SK-N-SH (cell line): ENCODE measurements at regions not wholly inside any gene's neighbourhood (a gene's known extent, or its start where the extent isn't known, plus 50 kb on each side); places are given as distances from the start of the nearest gene placed in this dataset.

ENCODE experiments used
- CTCF ChIA-PET: fragments of 300-600, 350-600 bp; formaldehyde crosslinking; extraction: SDS; loops from one replicate; lab custom pipeline; 2021; lab: Yijun Ruan, JAX
- POLR2A ChIA-PET: fragments of 350-600 bp; sonication (Branson Sonifier 250); formaldehyde crosslinking; extraction: SDS; loops from one replicate; lab custom pipeline; 2020; ENCODE audit warnings: antibody characterized with exemption, inconsistent platforms; lab: Yijun Ruan, JAX
- DNase-seq: peaks from one replicate; pipeline ENCODE4 v3.0.0; 2012
- H2AFZ ChIP-seq: fragments of 200-600 bp; sonication (generic); 2 replicates; pipeline ENCODE4 v1.8.1; 2016; ENCODE audit warnings: antibody characterized with exemption, mild to moderate bottlenecking, low read depth
- H3F3A ChIP-seq: fragments of 200-600 bp; sonication (generic); replicated peaks from 2 replicates; pipeline ENCODE3; 2016; ENCODE audit warnings: antibody characterized with exemption, mild to moderate bottlenecking; ENCODE audit not compliant: insufficient read depth
- H3K27ac ChIP-seq, 2 experiments: fragments of 200-500 bp in 1 of 2; fragments of 200-600 bp in 1 of 2; sonication (Bioruptor generic) in 1 of 2; sonication (generic), shearing (Covaris generic) in 1 of 2; 2 replicates each; pipeline versions ENCODE4 v1.5.1 to v1.6.1; 2014 to 2016; ENCODE audit warnings: low read depth in 2 of 2, inconsistent platforms in 1 of 2, low read length in 1 of 2, mild to moderate bottlenecking in 1 of 2, mixed read lengths in 1 of 2
- H3K27me3 ChIP-seq: fragments of 200-600 bp; sonication (generic), shearing (Covaris generic); 2 replicates; pipeline ENCODE4 v1.6.1; 2016; ENCODE audit warnings: mixed run types; ENCODE audit not compliant: insufficient read depth
- H3K36me3 ChIP-seq, 2 experiments: fragments of 200-500 bp in 1 of 2; fragments of 200-600 bp in 1 of 2; sonication (Bioruptor generic) in 1 of 2; sonication (generic) in 1 of 2; replicated peaks in 1 of 2; 2 replicates each; pipeline versions ENCODE3 to v1.5.1; 2014 to 2016; ENCODE audit warnings: low read length in 1 of 2, mild to moderate bottlenecking in 1 of 2; ENCODE audit not compliant: insufficient read depth in 2 of 2, control insufficient read depth in 1 of 2
- H3K4me1 ChIP-seq, 2 experiments: fragments of 200-500 bp in 1 of 2; fragments of 200-600 bp in 1 of 2; sonication (Bioruptor generic) in 1 of 2; sonication (generic), shearing (Covaris generic) in 1 of 2; 2 replicates each; pipeline versions ENCODE4 v1.5.1 to v1.6.1; 2014 to 2016; ENCODE audit warnings: low read depth in 1 of 2, low read length in 1 of 2, mixed run types in 1 of 2; ENCODE audit not compliant: insufficient read depth in 2 of 2, control insufficient read depth in 1 of 2
- H3K4me2 ChIP-seq: fragments of 200-600 bp; sonication (generic), shearing (Covaris generic); 2 replicates; pipeline ENCODE4 v1.6.1; 2017; ENCODE audit warnings: mixed run types
- H3K4me3 ChIP-seq, 2 experiments: fragments of 200-500 bp in 1 of 2; fragments of 200-600 bp in 1 of 2; sonication (Bioruptor generic) in 1 of 2; sonication (generic), shearing (Covaris generic) in 1 of 2; 2 replicates each; pipeline versions ENCODE4 v1.5.1 to v1.8.1; 2014 to 2016; ENCODE audit warnings: low read depth in 2 of 2, inconsistent platforms in 1 of 2, low read length in 1 of 2, mild to moderate bottlenecking in 1 of 2, mixed read lengths in 1 of 2, moderate library complexity in 1 of 2
- H3K79me2 ChIP-seq: fragments of 200-600 bp; sonication (generic); 2 replicates; pipeline ENCODE4 v1.8.1; 2017; ENCODE audit warnings: mild to moderate bottlenecking; ENCODE audit not compliant: insufficient read depth
- H3K9ac ChIP-seq: fragments of 200-600 bp; sonication (generic); 2 replicates; pipeline ENCODE4 v1.6.1; 2017; ENCODE audit warnings: mixed run types
- H3K9me2 ChIP-seq: fragments of 200-600 bp; sonication (generic); 2 replicates; pipeline ENCODE4 v1.6.1; 2017; ENCODE audit warnings: mixed run types
- H3K9me3 ChIP-seq: fragments of 200-600 bp; sonication (generic); 2 replicates; pipeline ENCODE4 v1.6.1; 2017; ENCODE audit warnings: mixed run types, mild to moderate bottlenecking, moderate library complexity
- H4K20me1 ChIP-seq: fragments of 200-600 bp; sonication (generic); 2 replicates; pipeline ENCODE4 v1.6.1; 2017; ENCODE audit warnings: mild to moderate bottlenecking, mixed run types; ENCODE audit not compliant: insufficient read depth
- CHD2 ChIP-seq: fragments of 150-350 bp; IDR thresholded peaks from 2 replicates; pipeline ENCODE4 v1.6.1; 2018; ENCODE audit warnings: low read length; ENCODE audit not compliant: partially characterized antibody
- CTCF ChIP-seq: fragments of 200-600 bp; sonication (generic); IDR thresholded peaks from 2 replicates; pipeline ENCODE4 v1.6.1; 2017; ENCODE audit warnings: antibody characterized with exemption, mild to moderate bottlenecking, moderate library complexity
- EP300 ChIP-seq, 2 experiments: IDR thresholded peaks; 2 replicates each; pipeline versions ENCODE4 v1.4.0 to v1.6.1; 2012; ENCODE audit warnings: borderline replicate concordance in 1 of 2, low read depth in 1 of 2, low read length in 1 of 2
- NRF1 ChIP-seq: IDR thresholded peaks from 2 replicates; pipeline ENCODE4 v1.6.1; 2012; ENCODE audit warnings: low read depth, mild to moderate bottlenecking, low read length
- POLR2AphosphoS5 ChIP-seq: IDR thresholded peaks from 2 replicates; pipeline ENCODE4 v1.6.1; 2012; ENCODE audit warnings: low read depth, low read length
- RCOR1 ChIP-seq: fragments of 150-350 bp; IDR thresholded peaks from 2 replicates; pipeline ENCODE4 v1.6.1; 2017; ENCODE audit warnings: antibody characterized with exemption, low read length
- SMC3 ChIP-seq: IDR thresholded peaks from 2 replicates; pipeline ENCODE4 v1.6.1; 2012; ENCODE audit warnings: low read depth, low read length, improper control_type of control experiment
- TAF1 ChIP-seq: IDR thresholded peaks from 2 replicates; pipeline ENCODE4 v1.6.1; 2012; ENCODE audit warnings: low read depth, mild to moderate bottlenecking, low read length, moderate library complexity, borderline replicate concordance
- USF1 ChIP-seq: IDR thresholded peaks from 2 replicates; pipeline ENCODE4 v1.4.0; 2012; ENCODE audit warnings: low read depth, borderline replicate concordance
- ZBTB33 ChIP-seq: IDR thresholded peaks from 2 replicates; pipeline ENCODE4 v1.4.0; 2012; ENCODE audit warnings: low read depth, borderline replicate concordance
- WGBS: methylation state at CpG from one replicate; pipeline ENCODE4 v1.1.6; 2017; ENCODE audit warnings: low lambda C conversion rate; 5-methylcytosine and 5-hydroxymethylcytosine counted together

GRCh38 chr1:58964428-58964827 lies 180.6 kb upstream of the JUN start (continued):
- TF ChIP-seq SMC3 = no peak
- TF ChIP-seq NRF1 = no peak
- TF ChIP-seq CTCF = no peak
- TF ChIP-seq USF1 = no peak

GRCh38 chr1:58964880-58965279 lies 181.0 kb upstream of the JUN start:
- Histone ChIP-seq H3K4me2 (no peak overlapping the region), H3K4me1 (peaks cover 0 to 21% of the 10 kb centered on the region in 2 experiments; a peak in 2 of 4 replicates), H4K20me1 (no peaks in the 10 kb centered on the region), H3K36me3 (no peaks in the 10 kb centered on the region), H3F3A (peaks cover 3% of the 10 kb centered on the region), H3K9me3 (no peaks in the 10 kb centered on the region), H3K9me2 (no peaks in the 10 kb centered on the region), H3K4me3 (no peak overlapping the region), H2AFZ (no peak overlapping the region), H3K27me3 (no peaks in the 10 kb centered on the region), H3K9ac (no peak overlapping the region), H3K27ac (no peak overlapping the region), H3K79me2 (no peaks in the 10 kb centered on the region)
- POLR2A ChIA-PET = no interaction called here
- CTCF ChIA-PET = no interaction called here
- no peak for DNase-seq
- TF ChIP-seq POLR2AphosphoS5 = no peak
- TF ChIP-seq TAF1 = no peak
- TF ChIP-seq CHD2 = no peak
- no peak for TF ChIP-seq RCOR1
- no peak for TF ChIP-seq EP300 (IDR thresholded peaks at IDR 0.05; ENCODE audit: borderline replicate concordance in 1 of 2, low read depth in 1 of 2, low read length in 1 of 2)
- TF ChIP-seq ZBTB33 = no peak
- 100% methylated on average over 1 of the region's 1 CpG for WGBS
